ENCODE measurements at regions not wholly inside any gene's neighbourhood (a gene's known extent, or its start where the extent isn't known, plus 50 kb on each side); places are given as distances from the start of the nearest gene placed in this dataset.

DNA sequence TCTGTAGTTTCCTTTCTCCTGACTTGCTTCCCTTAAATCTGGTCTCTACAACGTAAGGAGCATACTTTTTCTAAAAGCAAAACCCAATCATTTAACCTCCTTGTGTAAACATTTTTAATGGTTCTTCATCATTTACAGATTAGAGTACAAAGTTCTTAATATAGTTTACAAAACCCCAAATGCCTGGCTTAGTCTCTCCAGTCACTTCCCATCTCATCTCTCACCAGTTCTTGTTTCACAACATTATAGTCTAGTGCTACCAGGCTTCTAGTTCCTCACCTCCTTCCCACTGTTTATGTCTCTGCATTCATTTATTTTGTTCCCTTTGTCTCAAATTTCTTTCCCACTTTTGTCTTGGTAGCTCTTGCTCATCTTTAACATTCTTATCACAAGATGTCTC, 168.4 kb downstream of the FASLG start:
- intact Hi-C loops (cut with DNase I; ENCODE audit: low total_unique reads), result loop anchor here (10.0 kb wide), 1 partner anchor 368 kb away; no protein-coding TSS in a partner anchor
- Histone ChIP-seq H3K36me3 (ENCODE audit: low read depth, missing control alignments) (no peaks in the 10 kb centered on the region), H3K4me1 (no peaks in the 10 kb centered on the region), H3K4me3 (no peak overlapping the region), H3K27ac (peak overlapping the region in 1 of 2 donors; percentile 41), H3K9me3 (no peaks in the 10 kb centered on the region), H3K27me3 (no peaks in the 10 kb centered on the region)
- WGBS, 2 donors, result 76 to 85% methylated on average over 1 of the region's 1 CpG
- no peak for DNase-seq
- TF ChIP-seq, protein P1, sequence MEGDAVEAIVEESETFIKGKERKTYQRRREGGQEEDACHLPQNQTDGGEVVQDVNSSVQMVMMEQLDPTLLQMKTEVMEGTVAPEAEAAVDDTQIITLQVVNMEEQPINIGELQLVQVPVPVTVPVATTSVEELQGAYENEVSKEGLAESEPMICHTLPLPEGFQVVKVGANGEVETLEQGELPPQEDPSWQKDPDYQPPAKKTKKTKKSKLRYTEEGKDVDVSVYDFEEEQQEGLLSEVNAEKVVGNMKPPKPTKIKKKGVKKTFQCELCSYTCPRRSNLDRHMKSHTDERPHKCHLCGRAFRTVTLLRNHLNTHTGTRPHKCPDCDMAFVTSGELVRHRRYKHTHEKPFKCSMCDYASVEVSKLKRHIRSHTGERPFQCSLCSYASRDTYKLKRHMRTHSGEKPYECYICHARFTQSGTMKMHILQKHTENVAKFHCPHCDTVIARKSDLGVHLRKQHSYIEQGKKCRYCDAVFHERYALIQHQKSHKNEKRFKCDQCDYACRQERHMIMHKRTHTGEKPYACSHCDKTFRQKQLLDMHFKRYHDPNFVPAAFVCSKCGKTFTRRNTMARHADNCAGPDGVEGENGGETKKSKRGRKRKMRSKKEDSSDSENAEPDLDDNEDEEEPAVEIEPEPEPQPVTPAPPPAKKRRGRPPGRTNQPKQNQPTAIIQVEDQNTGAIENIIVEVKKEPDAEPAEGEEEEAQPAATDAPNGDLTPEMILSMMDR (IDR thresholded peaks at IDR 0.05), result no peak
- no peak for TF ChIP-seq POLR2A (IDR thresholded peaks at IDR 0.05)

DNA sequence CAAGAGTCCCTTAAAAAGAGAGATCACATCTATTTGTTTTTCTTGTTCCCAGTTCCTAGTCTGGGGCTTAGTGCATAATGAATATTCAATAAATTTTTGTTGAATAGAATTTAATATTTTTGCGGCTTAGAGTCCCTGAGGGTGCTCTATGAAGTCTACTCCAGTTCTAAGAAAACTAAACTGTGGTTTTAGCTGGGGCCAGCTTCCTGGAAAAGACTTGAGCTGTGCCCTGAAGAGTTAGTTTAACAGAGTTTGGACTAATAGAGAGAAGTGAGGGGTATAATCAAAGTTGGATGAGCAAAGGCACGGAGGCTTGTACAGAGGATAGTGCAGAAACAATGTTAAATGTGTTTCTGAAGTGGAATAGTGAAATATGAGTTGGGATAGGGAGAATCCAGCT, 168.9 kb downstream of the FASLG start:
- no peak for DNase-seq
- H3K9me3 ChIP-seq, result no peaks in the 10 kb centered on the region
- intact Hi-C loops (cut with DNase I; ENCODE audit: low total_unique reads), result loop anchor here (10.0 kb wide), 1 partner anchor 367 kb away; no protein-coding TSS in a partner anchor
- no peak overlapping the region for H3K27ac ChIP-seq
- WGBS, 2 donors, result 93 to 94% methylated on average over 2 of the region's 2 CpGs
- no peaks in the 10 kb centered on the region for H3K4me1 ChIP-seq
- no peak for TF ChIP-seq POLR2A (IDR thresholded peaks at IDR 0.05)
- TF ChIP-seq, protein P1 (IDR thresholded peaks at IDR 0.05), result no peak
- H3K36me3 ChIP-seq (ENCODE audit: low read depth, missing control alignments), result no peaks in the 10 kb centered on the region
- no peaks in the 10 kb centered on the region for H3K27me3 ChIP-seq
- H3K4me3 ChIP-seq, result no peak overlapping the region

DNA sequence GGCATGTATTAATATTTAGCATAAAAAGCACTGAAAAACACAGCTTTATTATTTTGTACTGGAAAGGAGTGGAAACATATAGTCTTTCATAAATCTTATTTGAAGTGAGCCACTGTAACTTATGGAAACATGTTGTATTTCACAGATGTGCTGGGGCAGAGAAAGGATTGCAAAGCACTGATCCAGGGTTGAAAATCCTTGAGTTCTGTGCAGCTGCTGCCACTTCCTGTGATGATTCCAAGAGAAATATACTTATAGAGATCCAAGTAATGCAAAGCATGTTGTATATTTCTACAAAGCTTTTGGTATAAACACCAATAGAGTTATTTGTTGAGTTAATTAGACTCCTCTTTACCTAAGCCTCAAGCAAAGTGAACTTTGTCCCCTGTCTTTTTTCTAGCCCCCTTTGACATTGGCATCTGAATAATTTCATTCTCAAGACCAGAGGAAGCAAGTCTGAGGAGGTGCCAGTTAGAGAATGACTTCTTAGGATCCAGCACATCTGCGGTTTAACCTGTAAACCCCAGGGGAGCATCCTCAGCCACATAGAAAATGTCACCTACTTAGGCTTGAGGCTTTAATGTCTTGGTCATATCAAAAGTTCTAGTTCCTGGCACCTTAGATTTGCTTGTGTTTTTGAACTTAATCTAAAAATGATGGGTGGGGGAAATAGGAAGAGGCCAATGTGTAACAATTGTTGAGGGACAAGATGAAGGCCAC, 173.3 kb downstream of the FASLG start:
- Histone ChIP-seq H3K4me1 (no peaks in the 10 kb centered on the region), H3K9me3 (no peaks in the 10 kb centered on the region), H3K4me3 (no peak overlapping the region), H3K36me3 (ENCODE audit: low read depth, missing control alignments) (no peaks in the 10 kb centered on the region), H3K27ac (no peak overlapping the region), H3K27me3 (no peaks in the 10 kb centered on the region)
- 88 to 90% methylated on average over 1 of the region's 1 CpG for WGBS, 2 donors
- TF ChIP-seq POLR2A (IDR thresholded peaks at IDR 0.05), result no peak
- TF ChIP-seq, protein P1 (IDR thresholded peaks at IDR 0.05), result no peak
- intact Hi-C loops (cut with DNase I; ENCODE audit: low total_unique reads), result no loop called here
- DNase-seq, result no peak

DNA sequence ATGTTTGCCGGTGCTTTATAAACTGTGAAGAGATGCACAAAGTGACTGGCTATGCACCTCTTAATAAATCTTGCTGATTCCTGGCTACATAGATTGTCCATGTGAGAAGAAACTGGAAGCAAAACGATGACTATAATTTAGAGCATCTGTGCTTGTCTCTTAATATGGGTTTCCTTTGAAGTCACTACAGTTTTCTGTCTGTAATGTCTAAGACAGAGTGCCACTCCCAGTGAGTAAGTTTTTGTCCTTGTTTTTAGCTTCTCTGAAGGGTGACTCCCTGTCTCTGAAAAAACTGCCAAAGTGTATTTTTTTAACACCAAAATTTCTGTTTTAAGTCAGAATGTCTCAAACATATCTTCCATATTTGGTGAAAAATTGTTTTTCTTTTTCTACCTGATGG, 175.1 kb downstream of the FASLG start:
- 77 to 78% methylated on average over 2 of the region's 2 CpGs for WGBS, 2 donors
- intact Hi-C loops (cut with DNase I; ENCODE audit: low total_unique reads), result no loop called here
- Histone ChIP-seq H3K4me3 (no peak overlapping the region), H3K27me3 (no peaks in the 10 kb centered on the region), H3K9me3 (no peaks in the 10 kb centered on the region), H3K27ac (no peak overlapping the region), H3K36me3 (ENCODE audit: low read depth, missing control alignments) (no peaks in the 10 kb centered on the region), H3K4me1 (no peaks in the 10 kb centered on the region)
- TF ChIP-seq, protein P1 (IDR thresholded peaks at IDR 0.05), result no peak
- TF ChIP-seq POLR2A (IDR thresholded peaks at IDR 0.05), result no peak
- no peak for DNase-seq

DNA sequence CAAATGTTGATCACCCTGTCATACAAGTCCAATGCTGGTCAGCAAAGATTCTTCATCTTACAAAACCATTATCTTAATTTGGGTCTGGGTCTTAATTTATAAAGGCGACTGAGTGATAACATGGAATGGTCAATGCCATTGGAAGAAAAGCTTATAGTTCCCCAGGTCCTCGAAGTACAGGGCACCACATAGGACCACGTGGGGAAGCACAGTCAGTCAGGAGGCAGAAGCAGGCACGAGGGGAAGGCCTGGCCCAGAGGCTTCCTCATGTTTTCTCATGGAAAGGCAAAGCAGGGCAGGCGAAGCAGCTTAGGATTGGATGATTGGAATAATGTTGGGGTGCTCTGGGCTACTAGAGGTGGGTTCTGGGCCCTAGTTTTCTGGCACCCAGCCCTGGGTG, 175.7 kb downstream of the FASLG start:
- WGBS, 2 donors, result 80 to 84% methylated on average over 5 of the region's 5 CpGs
- no peak for DNase-seq
- Histone ChIP-seq H3K27ac (no peak overlapping the region), H3K27me3 (no peaks in the 10 kb centered on the region), H3K4me1 (no peaks in the 10 kb centered on the region), H3K36me3 (ENCODE audit: low read depth, missing control alignments) (no peaks in the 10 kb centered on the region), H3K4me3 (no peak overlapping the region), H3K9me3 (no peaks in the 10 kb centered on the region)
- intact Hi-C loops (cut with DNase I; ENCODE audit: low total_unique reads), result no loop called here
- TF ChIP-seq POLR2A (IDR thresholded peaks at IDR 0.05), result no peak
- TF ChIP-seq, protein P1 (IDR thresholded peaks at IDR 0.05), result no peak
